Gastroesophageal sphincter (tissue), 3 donors: ENCODE measurements at regions not wholly inside any gene's neighbourhood (a gene's known extent, or its start where the extent isn't known, plus 50 kb on each side); places are given as distances from the start of the nearest gene placed in this dataset.

Experiments used
- CTCF ChIP-seq, 4 experiments: fragments of 200-600 bp in 2 of 4; fragments of 450-650 bp in 2 of 4; sonication (generic) in 1 of 4; IDR thresholded peaks; one replicate each; pipeline ENCODE4 v1.5.1; 2017 to 2019; ENCODE audit warnings: antibody characterized with exemption in 4 of 4, mild to moderate bottlenecking in 2 of 4, moderate library complexity in 2 of 4
- EP300 ChIP-seq: sonication (generic); formaldehyde crosslinking; IDR thresholded peaks from one replicate; pipeline ENCODE4 v1.6.1; 2017; ENCODE audit warnings: antibody characterized with exemption, mild to moderate bottlenecking
- POLR2A ChIP-seq, 2 donors: fragments of 450-650 bp; IDR thresholded peaks; one replicate each; pipeline ENCODE4 v1.6.1; 2017; ENCODE audit warnings: antibody characterized with exemption in 2 of 2, mild to moderate bottlenecking in 2 of 2, moderate library complexity in 1 of 2
- POLR2AphosphoS5 ChIP-seq: sonication (generic); formaldehyde crosslinking; IDR thresholded peaks from one replicate; pipeline ENCODE4 v1.6.1; 2017; ENCODE audit warnings: antibody characterized with exemption

GRCh38 chr7:96825285-96825684 lies 115.6 kb upstream of the SEM1 start:
- TF ChIP-seq CTCF (IDR thresholded peaks at IDR 0.05) = no peak
- no peak for TF ChIP-seq POLR2AphosphoS5
- TF ChIP-seq POLR2A (IDR thresholded peaks at IDR 0.05) = no peak
- no peak for TF ChIP-seq EP300
